Inferior parietal cortex (tissue), 1 donor: ENCODE measurements at regions not wholly inside any gene's neighbourhood (a gene's known extent, or its start where the extent isn't known, plus 50 kb on each side); places are given as distances from the start of the nearest gene placed in this dataset.

Experiments
- DNase-seq: peaks from one replicate; pipeline ENCODE4 v3.0.0-alpha.2; 2016; ENCODE audit errors: extremely low spot score

DNA sequence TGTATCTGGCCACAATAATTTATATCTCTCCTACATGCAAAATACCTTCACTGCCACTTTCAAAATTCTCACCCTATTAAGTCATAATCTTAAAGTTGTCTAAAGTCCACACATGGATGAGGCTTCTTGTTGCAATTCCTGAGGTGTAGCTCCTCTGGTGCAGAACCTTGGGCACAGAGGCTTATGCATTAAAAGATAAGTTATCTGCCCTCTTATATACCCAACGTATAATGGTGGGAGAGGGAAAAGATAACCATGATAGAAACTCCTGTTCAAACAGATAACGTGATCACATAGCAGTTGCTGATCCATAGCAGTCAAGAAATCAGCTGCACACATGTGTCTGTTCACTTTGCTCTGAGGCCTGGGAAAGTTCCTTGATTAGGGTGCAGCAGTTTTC lies 1767.0 kb downstream of the MAT2B start:
- DNase-seq = no peak

DNA sequence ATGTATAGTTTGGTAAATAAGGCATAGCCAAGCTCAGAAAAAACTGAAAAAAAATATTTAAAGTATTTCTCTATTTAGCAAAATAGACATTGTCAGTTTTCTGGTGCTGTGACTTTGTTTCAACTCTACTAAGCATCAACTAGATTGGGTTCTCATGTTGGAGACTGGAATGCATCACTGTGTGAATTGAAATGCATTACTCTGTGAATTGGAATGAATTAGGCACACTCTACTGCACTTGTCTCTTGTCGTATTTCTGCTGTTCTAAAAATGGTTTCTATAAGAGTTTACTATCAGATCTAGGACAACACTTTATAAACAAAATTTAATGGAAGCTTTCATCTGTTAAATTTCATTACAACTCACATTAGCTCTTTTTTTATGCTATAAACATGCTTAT lies 1772.2 kb downstream of the MAT2B start:
- DNase-seq = no peak

DNA sequence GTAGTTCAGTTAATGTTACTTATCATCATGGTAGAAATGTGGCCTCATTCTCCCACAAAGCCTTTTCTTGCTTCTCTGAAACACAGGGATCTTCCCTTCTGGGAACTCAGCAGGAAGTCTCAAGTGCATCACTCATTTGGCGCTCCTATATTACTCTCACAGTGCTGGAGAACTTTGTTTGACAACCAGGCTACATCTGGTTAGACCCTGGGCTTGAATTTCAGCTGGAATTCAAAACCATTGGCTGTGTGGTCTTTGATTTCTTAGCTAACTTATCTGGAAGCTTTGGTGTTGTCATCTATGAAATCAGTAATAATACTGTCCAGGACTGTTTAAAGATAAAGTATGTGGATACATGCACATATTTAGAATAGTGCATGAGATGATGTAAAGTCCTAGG lies 1777.1 kb downstream of the MAT2B start:
- DNase-seq = no peak

DNA sequence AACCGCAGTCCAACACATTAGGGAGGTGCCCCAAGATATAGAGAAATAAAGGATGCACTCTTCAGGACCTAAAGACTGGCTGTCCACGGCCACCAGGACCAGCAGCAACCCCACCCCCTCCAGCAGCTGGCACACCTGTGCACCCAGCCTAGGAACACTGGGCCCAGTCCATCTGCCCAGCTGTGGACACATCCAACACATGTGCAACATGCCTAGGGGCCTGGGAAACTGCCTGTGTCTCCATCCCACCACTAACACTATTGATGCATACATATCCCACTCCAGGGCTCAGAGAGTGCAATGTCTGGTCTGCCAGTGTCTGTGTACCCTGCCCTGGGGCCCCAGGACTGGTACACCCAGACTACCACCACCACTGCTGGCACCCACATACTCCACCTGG lies 1781.3 kb downstream of the MAT2B start:
- DNase-seq = no peak

DNA sequence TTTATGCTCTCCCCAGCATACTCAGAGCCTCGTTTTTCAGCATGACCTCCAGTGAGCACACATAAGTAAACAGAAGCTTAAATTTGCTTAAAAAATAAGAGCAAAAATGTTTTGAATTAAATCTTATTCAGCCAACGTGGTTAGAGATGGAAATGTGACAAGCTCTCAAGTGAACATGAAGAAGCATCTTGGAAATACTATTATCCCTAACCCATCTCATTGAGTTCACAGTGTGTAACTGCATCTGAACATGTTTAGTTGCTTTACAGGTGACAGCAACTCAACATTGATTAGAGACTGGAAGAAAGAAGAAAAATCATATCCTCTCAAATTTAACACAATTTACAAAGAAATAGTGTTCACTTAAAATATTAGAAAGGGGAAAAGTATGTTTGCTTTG lies 1785.1 kb downstream of the MAT2B start:
- no peak for DNase-seq

DNA sequence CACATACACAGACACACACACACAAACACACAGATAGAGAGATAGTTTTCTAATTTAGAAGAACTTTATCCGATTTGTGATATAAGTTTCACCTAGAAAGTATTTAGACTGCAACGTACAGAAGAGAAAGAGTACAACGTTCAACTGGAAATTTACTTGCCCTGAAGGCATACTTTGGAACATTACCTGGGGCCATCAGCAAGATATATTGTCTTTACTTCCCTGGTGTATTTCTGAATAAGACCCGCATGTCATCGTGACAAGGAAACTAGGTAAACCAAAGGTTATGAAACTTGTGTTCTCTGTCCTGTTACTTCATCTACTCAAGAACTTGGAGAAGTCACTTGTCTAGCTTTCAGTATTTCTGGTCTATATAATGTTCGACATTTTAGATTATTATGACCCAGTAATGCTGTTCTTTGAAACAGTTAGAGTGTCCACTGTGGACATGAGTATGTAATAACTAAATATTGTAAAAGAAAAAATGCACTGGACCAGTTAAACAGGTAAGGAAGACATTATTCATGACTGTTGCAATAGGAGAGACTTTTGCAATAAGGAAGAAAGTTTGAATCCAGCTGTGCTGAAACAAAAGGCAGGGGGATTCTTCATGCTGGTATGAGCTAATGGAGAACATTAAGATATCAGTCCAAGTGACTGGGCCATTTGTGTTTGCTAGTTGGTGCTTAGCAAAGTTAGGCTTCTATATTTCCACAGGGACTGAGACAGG lies 1791.1 kb downstream of the MAT2B start:
- no peak for DNase-seq

DNA sequence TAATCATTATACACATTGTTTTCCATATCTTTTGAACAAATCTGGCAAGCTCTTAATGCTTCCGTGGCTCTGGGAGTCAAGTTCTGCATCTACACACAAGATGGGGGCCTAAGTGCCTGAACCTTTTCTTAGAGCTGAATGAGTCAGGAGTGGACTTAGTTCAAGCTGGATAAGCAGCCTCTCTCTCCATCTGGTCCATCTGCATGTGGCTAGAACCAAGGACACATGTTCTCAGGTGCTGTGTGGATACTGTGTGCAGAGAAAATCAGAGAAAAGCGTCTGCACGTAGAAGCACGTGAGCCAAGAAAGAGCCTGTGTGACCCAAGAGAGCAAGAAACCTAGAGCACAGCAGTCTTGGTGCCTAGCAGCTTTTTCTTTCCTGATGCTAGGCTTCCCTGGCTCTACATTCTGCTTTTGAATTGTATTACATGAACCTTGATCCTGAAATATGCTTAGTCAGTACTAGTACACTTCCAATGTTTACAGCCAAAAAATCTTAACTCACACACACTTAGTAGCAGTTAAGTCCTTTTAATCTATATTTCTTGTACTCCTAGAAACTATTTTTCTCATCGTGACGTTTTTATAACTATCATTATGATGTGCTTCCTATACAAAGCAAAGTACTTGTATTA lies 1798.9 kb downstream of the MAT2B start:
- DNase-seq = no peak

DNA sequence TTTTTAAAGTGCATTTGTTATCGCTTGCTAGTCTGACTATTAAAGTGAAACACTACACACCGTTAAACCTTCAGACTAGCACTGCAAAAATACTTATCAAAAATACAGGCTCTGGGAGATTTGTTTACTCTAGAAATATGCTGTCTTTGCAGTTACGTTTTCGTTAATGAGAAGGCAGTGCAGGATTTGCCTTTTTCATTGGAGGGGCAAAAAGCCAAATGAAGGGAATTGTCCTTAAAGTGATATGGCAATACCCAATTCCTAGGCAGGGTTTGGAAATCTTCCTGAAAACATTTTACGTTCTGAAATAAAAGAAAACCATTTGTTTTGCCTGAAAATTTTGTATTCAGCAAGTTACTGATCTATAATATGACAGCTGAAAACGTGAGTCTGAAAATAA lies 1800.2 kb downstream of the MAT2B start:
- DNase-seq = no peak

DNA sequence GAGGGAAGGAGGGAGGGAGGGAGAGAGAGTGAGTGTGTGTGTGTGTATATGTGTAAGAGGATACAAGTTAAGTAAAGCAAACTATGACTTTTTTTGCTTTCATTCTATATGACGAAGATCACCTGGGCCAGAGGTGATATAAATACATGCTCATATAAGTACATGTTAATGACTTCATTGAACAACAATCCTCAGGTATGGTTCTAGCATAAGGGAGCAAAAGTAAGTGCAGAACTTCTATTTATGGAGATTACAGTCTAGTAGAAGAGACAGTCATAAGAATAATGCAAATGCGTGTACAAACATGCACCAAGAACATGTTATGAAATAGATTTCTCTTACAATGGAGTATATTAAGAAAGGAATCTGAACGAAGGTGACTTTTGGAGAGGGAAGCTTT lies 1804.0 kb downstream of the MAT2B start:
- no peak for DNase-seq

DNA sequence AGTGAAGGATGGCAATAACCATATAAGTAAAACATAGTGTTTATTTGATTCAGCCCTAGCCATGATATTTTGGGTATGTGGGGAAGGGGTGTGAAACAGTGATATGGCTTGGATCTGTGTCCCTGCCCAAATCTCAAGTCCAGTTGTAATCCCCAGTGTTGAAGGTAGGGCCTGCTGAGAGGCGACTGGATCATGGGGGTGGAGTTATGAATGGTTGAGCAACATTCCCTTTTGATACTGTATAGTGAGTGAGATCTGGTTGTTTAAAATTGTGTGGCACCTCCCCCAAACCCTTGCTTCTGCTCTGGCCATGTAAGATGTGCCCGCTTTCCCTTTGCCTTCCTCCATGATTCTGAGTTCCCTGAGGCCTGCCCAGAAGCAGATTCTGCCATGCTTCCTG lies 1804.6 kb downstream of the MAT2B start:
- DNase-seq = no peak

DNA sequence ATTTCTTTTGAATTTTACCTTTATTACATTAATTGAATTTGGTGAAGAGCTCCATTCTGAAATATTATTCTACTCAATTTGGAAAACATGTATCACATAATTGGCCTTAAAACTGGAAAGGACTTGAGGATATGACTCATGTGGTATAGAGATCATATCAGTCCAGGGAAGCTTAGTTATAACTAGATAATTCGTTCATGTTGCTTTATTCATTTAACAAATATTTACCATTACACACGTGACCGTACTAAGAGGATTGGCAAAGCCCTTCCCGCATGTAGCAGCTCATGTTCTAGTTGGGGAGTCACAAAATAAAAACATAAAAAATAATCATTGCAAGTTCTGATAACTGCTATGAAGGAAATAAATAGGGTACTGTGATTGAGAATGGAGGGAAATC lies 1816.5 kb downstream of the MAT2B start:
- DNase-seq = no peak

DNA sequence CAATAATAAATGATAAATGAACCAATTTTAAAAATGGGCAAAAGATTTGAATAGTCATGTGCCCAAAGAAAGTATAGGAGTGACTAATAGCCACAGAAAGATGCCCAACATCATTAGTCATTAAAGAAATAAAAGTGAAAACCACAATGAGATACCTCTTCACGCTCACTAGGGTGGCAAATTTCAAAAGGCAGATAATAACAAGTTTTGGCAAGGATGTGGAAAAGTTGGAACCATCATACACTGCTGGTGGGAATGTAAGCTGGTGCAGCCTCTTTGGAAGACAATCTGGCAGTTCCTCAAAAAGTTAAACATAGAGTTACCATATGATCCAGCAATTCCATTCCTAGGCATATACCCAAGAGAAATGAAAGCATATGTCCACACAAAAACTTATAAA lies 1819.8 kb downstream of the MAT2B start:
- no peak for DNase-seq

DNA sequence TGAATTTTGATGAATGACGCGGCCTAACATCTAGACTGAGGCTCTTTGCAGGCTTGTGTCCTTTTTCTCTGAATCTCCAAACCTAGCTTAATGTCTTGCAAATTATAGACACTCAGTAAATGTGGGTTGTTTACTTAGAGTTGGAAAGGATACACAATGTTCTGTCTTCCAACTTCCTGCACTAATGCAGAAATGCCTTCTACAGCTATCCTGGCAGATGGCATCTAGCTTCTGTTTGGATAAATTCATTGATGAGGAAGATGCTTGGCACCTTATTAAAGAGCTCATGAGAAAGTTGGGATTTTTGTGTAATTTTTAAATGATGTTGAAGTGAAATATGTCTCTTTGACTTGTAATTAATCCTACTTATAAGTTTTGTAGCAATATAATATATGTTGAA lies 1822.2 kb downstream of the MAT2B start:
- DNase-seq = no peak

DNA sequence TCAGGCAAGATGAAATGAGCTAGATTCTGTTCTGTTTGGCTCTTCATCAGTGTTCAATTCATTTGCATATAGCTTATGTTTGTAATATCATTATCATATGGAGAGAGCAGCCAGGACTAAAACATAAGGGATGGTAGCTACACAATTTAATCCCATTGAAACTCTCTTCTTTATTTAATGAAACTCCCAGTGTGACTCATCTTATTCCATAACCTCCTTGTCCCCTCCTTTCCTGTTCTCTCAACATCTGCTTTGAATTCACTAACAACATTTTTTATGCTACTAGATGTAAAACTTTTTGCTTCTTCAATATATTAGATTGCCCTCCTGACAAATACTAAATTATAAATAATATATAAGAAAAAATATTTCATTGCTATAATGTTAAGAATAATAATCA lies 1823.4 kb downstream of the MAT2B start:
- no peak for DNase-seq

DNA sequence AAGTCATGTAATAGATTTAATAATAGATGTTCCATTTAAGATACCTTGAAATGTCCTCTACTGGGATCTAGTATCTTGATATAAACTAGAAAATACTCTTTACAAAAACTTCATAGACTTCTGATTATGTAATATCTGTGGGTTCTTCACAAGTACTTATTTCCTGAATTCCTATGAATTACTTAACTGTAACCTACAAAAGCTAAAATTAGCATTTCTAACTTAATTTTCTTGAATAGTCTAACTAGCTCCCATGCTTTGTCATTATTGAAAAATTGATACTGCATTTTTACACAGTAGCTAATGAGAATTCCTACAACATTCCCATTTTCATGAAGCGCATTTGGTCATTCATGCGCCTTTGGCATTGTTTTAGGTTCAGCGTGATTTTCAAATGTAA lies 1828.2 kb downstream of the MAT2B start:
- no peak for DNase-seq

DNA sequence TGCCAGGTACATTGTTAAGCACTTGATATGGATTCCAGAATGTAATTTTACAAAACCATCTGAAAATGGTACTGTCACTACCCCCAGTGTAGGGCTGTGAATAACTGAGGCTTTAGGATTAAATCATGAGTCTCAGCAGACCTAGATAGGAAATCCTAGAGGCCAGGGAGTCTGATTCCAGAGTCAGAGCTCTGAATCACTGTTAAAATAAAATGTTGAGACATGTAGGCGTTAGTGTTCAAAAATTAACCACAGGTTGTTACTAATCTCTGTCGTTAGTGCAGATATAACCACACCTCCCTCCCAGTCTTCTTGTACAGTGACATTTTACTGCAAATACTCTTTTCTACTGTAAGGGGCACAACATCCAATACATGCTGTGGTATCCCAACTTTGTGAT lies 1828.8 kb downstream of the MAT2B start:
- no peak for DNase-seq

DNA sequence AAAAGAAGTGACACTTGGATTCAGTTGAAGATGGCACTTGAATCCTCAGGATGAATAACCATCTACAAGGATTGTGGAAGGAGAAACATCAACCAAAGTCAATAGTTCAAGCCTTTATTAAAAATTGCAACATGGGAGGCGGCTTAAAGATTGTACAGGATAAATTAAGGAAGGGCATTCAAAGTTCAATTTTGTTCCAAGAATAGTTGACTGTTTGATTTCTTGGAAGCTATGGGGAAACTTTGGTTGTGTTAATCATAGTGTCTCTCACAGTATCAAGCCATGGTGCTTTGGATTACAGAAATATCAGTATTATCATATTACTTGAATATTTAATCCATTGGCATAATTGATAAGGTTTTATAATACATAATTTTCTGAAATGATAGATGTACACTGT lies 1844.3 kb downstream of the MAT2B start:
- DNase-seq = no peak

DNA sequence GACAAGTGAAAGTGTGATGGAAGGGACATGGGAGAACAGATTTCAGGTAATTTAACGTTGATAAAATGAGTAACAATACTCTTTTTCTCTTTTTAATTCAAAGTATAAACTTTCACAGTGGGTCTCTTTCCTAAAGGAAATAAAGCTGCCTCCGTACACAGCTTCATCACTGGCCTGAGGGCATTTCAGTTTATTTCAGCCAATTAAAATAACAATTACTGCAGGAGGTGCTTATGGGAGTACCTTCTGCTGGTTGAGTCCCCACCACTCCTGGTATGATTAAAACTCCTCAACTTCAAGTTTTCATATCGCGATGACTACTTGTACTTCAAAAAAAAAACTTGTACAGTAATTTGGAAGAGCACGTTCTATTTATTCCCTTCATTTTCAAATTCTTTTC lies 1845.9 kb downstream of the MAT2B start:
- DNase-seq = no peak

DNA sequence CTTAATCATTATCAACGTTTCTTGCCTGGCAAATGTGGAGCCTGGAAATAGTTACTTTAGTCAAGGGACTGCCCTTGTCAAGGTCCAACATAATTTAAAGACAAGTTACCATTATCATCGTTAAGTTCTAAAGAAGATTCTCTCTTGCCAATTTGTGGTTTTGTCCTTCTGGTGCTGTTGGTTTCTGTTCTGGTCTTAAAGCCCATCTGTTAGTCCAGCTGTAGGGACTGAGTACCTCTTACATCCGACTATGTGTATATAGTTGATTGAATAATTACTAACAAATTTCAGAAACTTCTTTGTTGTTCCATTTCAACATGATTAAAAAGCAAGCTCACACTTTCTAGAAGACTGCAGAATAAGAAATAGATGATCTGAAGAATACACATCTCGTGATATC lies 1854.9 kb downstream of the MAT2B start:
- DNase-seq = no peak

DNA sequence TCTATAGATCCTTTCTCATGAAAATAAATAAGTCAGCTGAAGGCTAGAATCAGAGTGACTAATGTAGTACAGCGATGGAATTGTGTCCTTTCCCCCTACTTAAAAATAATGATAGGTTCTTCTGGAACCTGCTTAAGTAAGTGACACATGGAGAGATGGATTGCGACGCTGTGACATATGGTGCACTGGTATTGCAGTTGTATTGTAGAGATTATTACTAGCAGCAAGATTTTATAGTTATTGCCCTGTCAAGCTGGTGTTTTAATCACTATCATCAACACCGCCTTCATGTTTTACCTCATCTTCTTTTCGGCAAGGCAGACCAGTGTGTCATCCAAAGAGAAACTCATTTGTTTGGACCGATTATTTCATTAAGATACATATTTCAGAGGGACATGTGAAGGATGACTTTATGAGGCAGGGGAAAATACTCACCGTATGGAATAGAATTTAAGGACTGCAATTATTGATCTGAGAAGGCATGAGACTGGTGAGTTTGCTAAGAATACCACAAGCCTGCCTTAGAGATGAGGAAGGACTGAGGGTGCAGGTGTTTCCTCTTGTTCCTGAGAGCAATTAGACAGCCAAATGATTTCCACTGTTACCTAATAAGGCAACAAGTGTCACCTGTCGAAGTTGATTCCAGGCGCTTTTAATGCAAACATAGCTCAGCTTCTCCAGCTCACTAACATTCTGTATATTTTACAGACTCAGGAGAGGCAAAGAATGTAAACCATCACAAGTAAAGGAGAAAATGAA lies 1855.5 kb downstream of the MAT2B start:
- no peak for DNase-seq

DNA sequence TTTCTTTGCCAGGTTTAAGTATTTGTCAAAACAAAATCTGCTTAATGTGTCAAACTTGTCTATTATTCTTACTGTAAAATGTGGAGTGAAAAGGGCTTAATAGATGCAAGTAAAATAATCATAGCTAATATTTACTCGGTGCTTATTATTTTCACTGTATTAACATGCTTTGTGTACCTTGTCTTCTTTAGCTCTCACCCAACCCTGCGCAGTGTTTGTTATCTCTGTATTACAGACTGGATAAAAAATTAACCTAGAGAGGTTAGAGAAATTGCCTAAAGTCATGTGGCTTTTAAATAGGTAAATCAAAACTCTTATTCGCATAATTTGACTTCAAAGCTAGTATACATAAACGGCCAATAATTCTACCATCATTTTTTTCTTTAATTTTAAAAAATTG lies 1864.8 kb downstream of the MAT2B start:
- DNase-seq = no peak

DNA sequence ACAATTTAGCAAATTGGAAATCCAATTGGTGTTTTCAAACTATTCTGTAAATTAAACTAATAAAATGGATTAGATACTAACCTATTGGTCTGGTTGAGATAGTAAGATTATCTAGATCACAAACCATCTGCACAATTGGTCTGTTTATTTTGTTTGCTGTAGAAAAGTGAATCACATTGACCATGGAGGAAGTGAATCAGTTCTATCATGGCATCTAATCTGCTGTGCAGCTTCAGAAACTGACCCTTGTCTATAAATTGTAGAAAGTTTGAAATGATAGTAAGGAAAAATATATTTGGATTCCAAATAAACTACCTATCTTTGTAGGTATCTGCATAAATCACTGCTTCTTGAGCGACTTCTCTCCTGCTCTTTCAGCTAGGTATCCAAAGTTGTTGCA lies 1865.4 kb downstream of the MAT2B start:
- no peak for DNase-seq

DNA sequence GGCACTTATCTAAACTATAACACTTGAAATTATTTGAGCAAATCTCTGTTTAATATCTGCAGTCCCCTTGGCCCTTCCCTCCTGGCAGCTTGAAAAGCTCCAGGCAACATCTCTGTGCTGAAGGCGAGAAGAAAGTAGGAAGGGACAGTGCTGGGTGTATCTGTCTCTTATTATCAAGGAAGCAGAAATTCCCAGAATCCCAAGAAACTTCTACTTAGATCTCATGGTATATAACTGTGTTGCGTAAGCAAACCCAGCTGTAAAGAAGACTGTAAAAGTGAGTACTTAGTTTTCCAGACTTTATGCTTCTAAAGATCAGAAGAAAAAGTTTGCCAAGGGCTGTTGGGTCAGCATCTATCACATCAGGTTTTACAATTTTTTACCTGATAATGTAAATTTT lies 1869.8 kb downstream of the MAT2B start:
- no peak for DNase-seq
